Epithelial cell of esophagus (primary cell): ENCODE measurements at regions not wholly inside any gene's neighbourhood (a gene's known extent, or its start where the extent isn't known, plus 50 kb on each side); places are given as distances from the start of the nearest gene placed in this dataset.
A peak's percentile ranks its signal among the peaks of the same experiment; 100 is the strongest.

Experiments
- DNase-seq: peaks from one replicate; pipeline ENCODE4 v3.0.0; 2010; ENCODE audit warnings: low read depth
- H3K4me3 ChIP-seq: 2 replicates; pipeline ENCODE4 v1.5.1; 2011; ENCODE audit warnings: mild to moderate bottlenecking, low read length, control low read depth
- TF ChIP-seq, protein P1 (sequence below): IDR thresholded peaks from 2 replicates; pipeline ENCODE4 v1.5.1; 2011; ENCODE audit warnings: low read depth, mild to moderate bottlenecking, low read length, control low read depth, inconsistent platforms; ENCODE audit not compliant: insufficient read depth; ENCODE audit errors: missing control alignments

DNA sequence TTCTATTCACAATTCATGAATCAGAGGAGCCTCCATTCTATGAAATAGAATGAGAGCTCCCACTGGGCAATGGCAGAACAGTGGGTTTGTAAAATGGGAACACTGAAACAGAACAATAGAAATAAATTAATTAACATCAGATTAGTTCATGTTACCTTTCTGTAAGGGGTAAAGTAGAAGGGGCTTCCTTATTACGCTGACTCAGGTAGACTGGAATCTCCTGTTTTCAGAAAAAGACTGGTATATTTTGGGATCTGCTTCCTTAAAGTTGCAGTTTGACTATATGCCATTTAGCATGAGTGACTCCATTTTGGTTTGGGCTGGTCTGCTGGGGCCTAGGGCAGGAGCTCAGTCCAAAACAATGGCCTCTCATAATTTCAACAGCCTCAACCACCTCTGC is 52.8 kb upstream of the ZFAND3 start:
- H3K4me3 ChIP-seq: no peak overlapping the region
- TF ChIP-seq, protein P1, sequence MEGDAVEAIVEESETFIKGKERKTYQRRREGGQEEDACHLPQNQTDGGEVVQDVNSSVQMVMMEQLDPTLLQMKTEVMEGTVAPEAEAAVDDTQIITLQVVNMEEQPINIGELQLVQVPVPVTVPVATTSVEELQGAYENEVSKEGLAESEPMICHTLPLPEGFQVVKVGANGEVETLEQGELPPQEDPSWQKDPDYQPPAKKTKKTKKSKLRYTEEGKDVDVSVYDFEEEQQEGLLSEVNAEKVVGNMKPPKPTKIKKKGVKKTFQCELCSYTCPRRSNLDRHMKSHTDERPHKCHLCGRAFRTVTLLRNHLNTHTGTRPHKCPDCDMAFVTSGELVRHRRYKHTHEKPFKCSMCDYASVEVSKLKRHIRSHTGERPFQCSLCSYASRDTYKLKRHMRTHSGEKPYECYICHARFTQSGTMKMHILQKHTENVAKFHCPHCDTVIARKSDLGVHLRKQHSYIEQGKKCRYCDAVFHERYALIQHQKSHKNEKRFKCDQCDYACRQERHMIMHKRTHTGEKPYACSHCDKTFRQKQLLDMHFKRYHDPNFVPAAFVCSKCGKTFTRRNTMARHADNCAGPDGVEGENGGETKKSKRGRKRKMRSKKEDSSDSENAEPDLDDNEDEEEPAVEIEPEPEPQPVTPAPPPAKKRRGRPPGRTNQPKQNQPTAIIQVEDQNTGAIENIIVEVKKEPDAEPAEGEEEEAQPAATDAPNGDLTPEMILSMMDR: no peak
- DNase-seq: no peak

DNA sequence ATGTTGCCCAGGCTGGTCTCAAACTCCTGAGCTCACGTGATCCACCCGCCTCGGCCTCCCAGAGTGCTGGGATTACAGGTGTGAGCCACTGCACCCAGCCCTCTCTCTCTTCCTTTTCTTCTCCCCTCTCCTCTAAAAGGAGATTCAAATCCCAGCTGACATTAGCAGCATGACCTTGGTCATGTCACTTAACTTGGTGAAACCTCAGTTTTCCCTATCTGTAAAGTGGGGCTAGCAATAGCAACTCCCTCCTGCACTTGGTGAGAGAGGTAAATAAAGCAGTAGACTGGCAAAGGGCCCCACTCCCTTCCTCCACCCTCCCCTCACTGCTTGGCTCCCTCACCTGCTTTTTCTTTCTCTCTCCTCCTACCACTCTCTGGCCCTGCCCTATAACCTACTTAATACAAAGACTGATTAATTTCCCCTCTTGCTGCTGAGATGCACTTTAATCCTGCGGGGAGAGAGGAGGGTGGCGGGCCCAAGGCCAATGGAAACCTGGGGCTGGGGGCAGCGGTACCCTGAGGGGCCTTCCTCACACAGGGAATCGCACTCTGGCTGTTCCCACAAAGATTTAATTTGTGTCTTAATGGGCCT is 54.2 kb upstream of the ZFAND3 start:
- DNase-seq: no peak
- TF ChIP-seq, protein P1: no peak
- H3K4me3 ChIP-seq: no peak overlapping the region

- no peak overlapping the region for H3K4me3 ChIP-seq
- TF ChIP-seq, protein P1: no peak
- DNase-seq: no peak
Measured at GRCh38 chr6:37763413-37763812, 56.1 kb upstream of the ZFAND3 start.

- no peak for DNase-seq
- H3K4me3 ChIP-seq: no peak overlapping the region
Measured at GRCh38 chr6:37762806-37763205, 56.7 kb upstream of the ZFAND3 start.

DNA sequence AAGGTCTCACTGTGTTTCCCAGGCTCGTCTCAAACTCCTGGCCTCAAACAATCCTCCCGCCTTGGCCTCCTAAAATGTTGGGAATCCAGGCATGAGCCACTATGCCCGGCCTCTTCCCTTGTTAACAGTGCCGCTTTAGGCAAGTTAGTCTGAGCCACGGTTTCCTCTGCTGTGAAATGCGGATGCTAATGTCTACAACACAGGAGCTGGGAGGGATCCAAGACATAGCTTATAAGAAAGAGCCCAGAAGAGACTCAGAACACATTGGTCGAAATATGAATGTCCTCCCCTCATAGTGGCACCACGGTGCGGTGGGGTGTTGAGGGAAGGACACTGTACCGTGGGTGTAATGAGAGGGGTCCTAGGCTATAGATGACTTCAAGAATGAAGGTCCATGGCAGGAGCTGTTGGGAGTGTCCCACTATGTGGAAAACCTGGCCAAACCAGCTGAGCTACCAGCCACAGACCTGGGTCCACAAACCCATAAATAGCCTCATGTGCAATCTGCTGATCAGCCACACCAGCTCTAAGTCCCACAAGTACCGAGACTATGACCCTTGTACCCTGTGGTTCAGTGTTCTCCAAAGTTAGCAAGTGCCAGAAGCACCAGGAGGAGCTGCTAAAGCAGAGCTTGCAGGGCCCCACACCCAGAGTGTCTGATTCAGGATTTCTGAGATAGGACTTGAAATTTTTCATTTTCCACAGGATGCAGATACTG is 57.8 kb upstream of the ZFAND3 start:
- TF ChIP-seq, protein P1: no peak
- no peak overlapping the region for H3K4me3 ChIP-seq
- no peak for DNase-seq

More at GRCh38 chr6:37762806-37763205, 56.7 kb upstream of the ZFAND3 start:
- TF ChIP-seq, protein P1: no peak

DNA sequence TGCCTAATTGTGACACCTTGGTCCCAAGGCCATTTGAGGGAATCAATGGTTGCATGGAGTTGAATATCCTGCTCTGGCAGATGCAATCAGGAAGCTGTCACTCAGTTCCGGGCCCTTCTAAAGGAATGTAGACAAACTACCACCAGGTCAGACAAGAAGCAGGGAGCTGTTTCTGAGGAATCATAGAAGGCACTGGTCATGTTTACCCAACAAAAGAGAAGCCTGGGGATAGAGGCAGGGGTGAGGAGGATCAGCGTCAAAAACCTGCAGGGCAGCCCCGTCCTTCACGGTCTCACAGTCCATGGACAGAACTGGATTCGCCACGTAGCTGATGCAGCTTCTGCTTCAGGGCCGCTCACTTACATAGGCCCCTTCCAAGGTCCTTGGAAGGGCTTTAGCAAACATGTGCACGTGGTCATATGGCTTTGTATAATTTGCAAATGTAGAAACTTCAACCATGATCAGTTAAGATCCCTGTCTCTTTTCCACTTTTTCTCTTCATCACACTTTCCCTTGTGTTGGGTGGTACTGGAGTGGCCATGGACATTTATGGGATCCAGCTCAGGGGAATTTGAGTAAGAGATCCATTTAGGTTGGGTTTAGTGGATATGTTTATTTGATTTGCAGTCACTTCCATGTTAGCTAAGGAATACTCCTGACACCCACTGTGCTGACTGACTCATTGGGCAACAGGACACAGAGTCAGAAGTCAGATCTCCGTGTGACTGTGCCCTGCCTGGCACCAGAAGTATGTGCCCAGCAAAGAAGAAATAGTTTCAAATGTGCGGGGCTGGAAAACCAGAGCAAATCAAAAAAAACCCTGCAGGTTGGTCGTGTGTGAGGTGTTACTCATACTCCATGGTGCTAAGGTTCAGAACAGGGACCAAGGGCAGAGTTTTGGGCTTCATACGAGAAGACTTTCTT is 60.0 kb upstream of the ZFAND3 start:
- TF ChIP-seq, protein P1: no peak
- H3K4me3 ChIP-seq: no peak overlapping the region
- DNase-seq: peak; percentile 33
